CD14-positive monocyte (primary cell): ENCODE measurements at regions not wholly inside any gene's neighbourhood (a gene's known extent, or its start where the extent isn't known, plus 50 kb on each side); places are given as distances from the start of the nearest gene placed in this dataset.

ENCODE experiments used
- DNase-seq, 3 donors: peaks; one replicate each; pipeline ENCODE4 v3.0.0-alpha.2; 2011 to 2022
- H2AFZ ChIP-seq: 2 replicates; pipeline ENCODE4 v1.6.0; 2012; ENCODE audit warnings: mild to moderate bottlenecking, low read depth, low read length, inconsistent platforms; ENCODE audit not compliant: insufficient read depth, poor library complexity, severe bottlenecking
- H3K27ac ChIP-seq, 2 donors: 1 replicate in 1 of 2; 2 replicates in 1 of 2; pipeline ENCODE4 v1.5.1; 2012 to 2013; ENCODE audit warnings: low read length in 2 of 2, control low read depth in 1 of 2, inconsistent platforms in 1 of 2, low read depth in 1 of 2, mild to moderate bottlenecking in 1 of 2
- H3K27me3 ChIP-seq, 2 donors: one replicate each; pipeline versions ENCODE4 v1.6.0 to v1.6.1; 2011 to 2013; ENCODE audit warnings: low read length in 2 of 2; ENCODE audit not compliant: control insufficient read depth in 2 of 2, insufficient read depth in 2 of 2
- H3K36me3 ChIP-seq, 2 donors: replicated peaks in 1 of 2; 1 replicate in 1 of 2; 2 replicates in 1 of 2; pipeline versions ENCODE4 v1.5.1 to v1.6.1; 2012 to 2013; ENCODE audit warnings: low read length in 2 of 2, control low read depth in 1 of 2, inconsistent platforms in 1 of 2, mild to moderate bottlenecking in 1 of 2; ENCODE audit not compliant: insufficient read depth in 2 of 2, control insufficient read depth in 1 of 2
- H3K4me1 ChIP-seq, 2 donors: 1 replicate in 1 of 2; 2 replicates in 1 of 2; pipeline versions ENCODE4 v1.5.1 to v1.6.1; 2012 to 2013; ENCODE audit warnings: low read length in 2 of 2, control low read depth in 1 of 2, inconsistent platforms in 1 of 2, mild to moderate bottlenecking in 1 of 2, moderate library complexity in 1 of 2; ENCODE audit not compliant: insufficient read depth in 2 of 2, control insufficient read depth in 1 of 2
- H3K4me2 ChIP-seq: replicated peaks from 2 replicates; pipeline ENCODE3; 2012; ENCODE audit warnings: low read length, moderate library complexity, mild to moderate bottlenecking; ENCODE audit not compliant: poor library complexity, severe bottlenecking; ENCODE audit errors: extremely low read depth
- H3K4me3 ChIP-seq, 3 experiments: fragments of 200-600 bp in 1 of 3; sonication (generic) in 1 of 3; replicated peaks in 1 of 3; 1 replicate in 2 of 3; 2 replicates in 1 of 3; pipeline ENCODE4 v1.5.1; 2011 to 2013; ENCODE audit warnings: low read length in 3 of 3, mild to moderate bottlenecking in 3 of 3, control low read depth in 2 of 3, low read depth in 2 of 3, inconsistent platforms in 1 of 3, moderate library complexity in 1 of 3
- H3K79me2 ChIP-seq: 2 replicates; pipeline ENCODE4 v1.6.0; 2012; ENCODE audit warnings: mild to moderate bottlenecking, control low read depth, inconsistent platforms, low read length, moderate library complexity; ENCODE audit not compliant: insufficient read depth
- H3K9ac ChIP-seq: 2 replicates; pipeline ENCODE4 v1.6.0; 2017; ENCODE audit warnings: low read length, mild to moderate bottlenecking; ENCODE audit not compliant: insufficient read depth, poor library complexity, severe bottlenecking
- H3K9me3 ChIP-seq, 2 donors: replicated peaks in 1 of 2; 1 replicate in 1 of 2; 2 replicates in 1 of 2; pipeline versions ENCODE4 v1.5.1 to v1.6.1; 2012 to 2013; ENCODE audit warnings: low read length in 2 of 2, control low read depth in 1 of 2; ENCODE audit not compliant: control insufficient read depth in 1 of 2, insufficient read depth in 1 of 2
- H4K20me1 ChIP-seq: 2 replicates; pipeline ENCODE4 v1.6.0; 2012; ENCODE audit warnings: mild to moderate bottlenecking, low read length, control low read depth, moderate library complexity; ENCODE audit not compliant: insufficient read depth
- H3K27ac Mint-ChIP-seq, 7 donors: one replicate each; pipeline ENCODE4 v1.8.0; 2020; ENCODE audit warnings: mild to moderate bottlenecking in 7 of 7, mixed read lengths in 7 of 7, moderate library complexity in 6 of 7, inconsistent platforms in 2 of 7
- H3K27me3 Mint-ChIP-seq, 3 donors: one replicate each; pipeline ENCODE4 v1.8.0; 2021 to 2022; ENCODE audit warnings: low read depth in 3 of 3, mild to moderate bottlenecking in 3 of 3, mixed read lengths in 3 of 3, moderate library complexity in 3 of 3, inconsistent platforms in 1 of 3
- H3K36me3 Mint-ChIP-seq, 2 donors: one replicate each; pipeline ENCODE4 v1.8.0; 2020; ENCODE audit warnings: mixed read lengths in 2 of 2, inconsistent platforms in 1 of 2, mild to moderate bottlenecking in 1 of 2
- H3K4me1 Mint-ChIP-seq: one replicate; pipeline ENCODE4 v1.8.0; 2020; ENCODE audit warnings: mild to moderate bottlenecking, mixed read lengths
- H3K4me3 Mint-ChIP-seq, 2 donors: one replicate each; pipeline ENCODE4 v1.8.0; 2020; ENCODE audit warnings: mild to moderate bottlenecking in 2 of 2, mixed read lengths in 2 of 2, moderate library complexity in 1 of 2
- H3K9me3 Mint-ChIP-seq, 7 donors: one replicate each; pipeline ENCODE4 v1.8.0; 2020 to 2022; ENCODE audit warnings: mixed read lengths in 7 of 7, mild to moderate bottlenecking in 6 of 7, moderate library complexity in 6 of 7, inconsistent platforms in 2 of 7
- WGBS: methylation state at CpG from one replicate; pipeline ENCODE4 v1.1.5; 2013; ENCODE audit warnings: missing lambda C conversion rate; ENCODE audit not compliant: insufficient coverage; 5-methylcytosine and 5-hydroxymethylcytosine counted together
- intact Hi-C, 2 donors: fragments of 100-400 bp; cut with micrococcal nuclease; formaldehyde crosslinking; loops; one replicate each; pipeline versions ENCODE4 v1.15.0 to v1.15.1; 2023
- TF ChIP-seq, protein P1 (sequence below): fragments of 200-600 bp; IDR thresholded peaks from one replicate; pipeline ENCODE4 v1.8.0; 2022; ENCODE audit warnings: antibody characterized with exemption, mild to moderate bottlenecking

DNA sequence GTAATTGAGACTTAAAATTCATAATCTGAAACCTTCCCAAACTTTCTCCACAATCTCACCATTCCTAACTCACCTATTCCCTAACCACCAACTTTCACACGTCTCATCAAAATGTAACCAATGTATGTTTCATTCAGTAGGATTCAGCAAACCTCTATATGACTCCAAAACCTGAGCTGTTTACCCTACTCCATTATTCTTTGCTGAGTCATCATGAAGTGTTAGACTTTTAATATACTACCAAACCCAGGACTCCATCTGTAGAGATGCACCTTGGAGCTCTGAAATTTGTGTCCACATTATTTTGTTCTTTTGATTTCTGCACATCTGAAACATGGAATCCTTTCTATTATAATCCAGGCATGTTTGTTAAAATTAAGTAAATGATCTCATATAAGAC is 727.0 kb upstream of the PIK3C3 start:
- H3K9ac ChIP-seq = no peak overlapping the region
- H3K9me3 ChIP-seq = peaks cover 7 to 11% of the 10 kb centered on the region in 2 donors
- 86% methylated on average over 1 of the region's 1 CpG for WGBS
- no peaks in the 10 kb centered on the region for H3K36me3 ChIP-seq
- no peak overlapping the region for H3K4me2 ChIP-seq
- H3K27me3 ChIP-seq = no peaks in the 10 kb centered on the region
- H4K20me1 ChIP-seq = no peaks in the 10 kb centered on the region
- H2AFZ ChIP-seq = no peak overlapping the region
- no peak overlapping the region for H3K27ac Mint-ChIP-seq
- DNase-seq = no peak
- intact Hi-C loops = no loop called here
- H3K4me1 ChIP-seq = no peaks in the 10 kb centered on the region
- no peak overlapping the region for H3K4me3 ChIP-seq
- H3K79me2 ChIP-seq = no peaks in the 10 kb centered on the region
- H3K4me3 Mint-ChIP-seq = no peak overlapping the region
- no peaks in the 10 kb centered on the region for H3K4me1 Mint-ChIP-seq
- H3K27me3 Mint-ChIP-seq = no peaks in the 10 kb centered on the region
- H3K36me3 Mint-ChIP-seq = no peaks in the 10 kb centered on the region
- H3K9me3 Mint-ChIP-seq = peaks cover 0 to 6% (median 2%) of the 10 kb centered on the region in 7 donors
- TF ChIP-seq, protein P1, sequence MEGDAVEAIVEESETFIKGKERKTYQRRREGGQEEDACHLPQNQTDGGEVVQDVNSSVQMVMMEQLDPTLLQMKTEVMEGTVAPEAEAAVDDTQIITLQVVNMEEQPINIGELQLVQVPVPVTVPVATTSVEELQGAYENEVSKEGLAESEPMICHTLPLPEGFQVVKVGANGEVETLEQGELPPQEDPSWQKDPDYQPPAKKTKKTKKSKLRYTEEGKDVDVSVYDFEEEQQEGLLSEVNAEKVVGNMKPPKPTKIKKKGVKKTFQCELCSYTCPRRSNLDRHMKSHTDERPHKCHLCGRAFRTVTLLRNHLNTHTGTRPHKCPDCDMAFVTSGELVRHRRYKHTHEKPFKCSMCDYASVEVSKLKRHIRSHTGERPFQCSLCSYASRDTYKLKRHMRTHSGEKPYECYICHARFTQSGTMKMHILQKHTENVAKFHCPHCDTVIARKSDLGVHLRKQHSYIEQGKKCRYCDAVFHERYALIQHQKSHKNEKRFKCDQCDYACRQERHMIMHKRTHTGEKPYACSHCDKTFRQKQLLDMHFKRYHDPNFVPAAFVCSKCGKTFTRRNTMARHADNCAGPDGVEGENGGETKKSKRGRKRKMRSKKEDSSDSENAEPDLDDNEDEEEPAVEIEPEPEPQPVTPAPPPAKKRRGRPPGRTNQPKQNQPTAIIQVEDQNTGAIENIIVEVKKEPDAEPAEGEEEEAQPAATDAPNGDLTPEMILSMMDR = no peak
- no peak overlapping the region for H3K27ac ChIP-seq

DNA sequence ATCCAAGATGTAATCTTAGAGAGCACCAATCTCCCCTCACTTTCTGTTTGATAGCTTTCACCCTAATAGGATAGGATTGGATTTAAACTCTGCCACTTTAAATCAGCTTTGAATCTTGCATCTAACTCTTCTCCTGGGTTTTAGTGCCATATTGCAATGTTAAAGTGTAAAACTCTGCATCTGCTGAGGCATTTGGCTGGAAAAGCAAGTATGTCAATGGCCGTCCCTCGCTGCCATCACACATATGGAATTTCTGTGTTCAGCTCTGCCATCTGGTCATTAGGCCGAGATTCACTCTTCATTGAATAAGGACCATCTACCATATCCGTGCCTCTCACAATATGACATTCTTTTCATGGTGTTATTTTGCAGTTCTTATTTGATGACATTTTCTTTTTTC is 728.1 kb upstream of the PIK3C3 start:
- Mint-ChIP-seq H3K27me3 (peaks cover 0 to 1% (median 0%) of the 10 kb centered on the region in 3 donors), H3K4me3 (no peak overlapping the region), H3K4me1 (no peaks in the 10 kb centered on the region), H3K9me3 (peaks cover 0 to 11% (median 4%) of the 10 kb centered on the region in 7 donors), H3K27ac (no peak overlapping the region), H3K36me3 (no peaks in the 10 kb centered on the region)
- intact Hi-C loops = no loop called here
- no peak for DNase-seq
- Histone ChIP-seq H3K4me3 (no peak overlapping the region), H3K79me2 (no peaks in the 10 kb centered on the region), H3K27ac (no peak overlapping the region), H3K9ac (no peak overlapping the region), H2AFZ (no peak overlapping the region), H4K20me1 (no peaks in the 10 kb centered on the region), H3K4me1 (no peaks in the 10 kb centered on the region), H3K4me2 (no peak overlapping the region), H3K9me3 (peaks cover 7 to 11% of the 10 kb centered on the region in 2 donors), H3K36me3 (no peaks in the 10 kb centered on the region), H3K27me3 (no peaks in the 10 kb centered on the region)
- TF ChIP-seq, protein P1 = no peak
- no CpG with 5 or more reads among the region's 4 CpGs for WGBS
